GM12878 (cell line): ENCODE measurements at regions not wholly inside any gene's neighbourhood (a gene's known extent, or its start where the extent isn't known, plus 50 kb on each side); places are given as distances from the start of the nearest gene placed in this dataset.

ENCODE experiments used
- ATAC-seq: fragments of 200-7000 bp; cut with Tn5 transposase; 3 replicates; pipeline ENCODE4 v1.9.1; 2020; ENCODE audit warnings: mild to moderate bottlenecking, moderate library complexity
- BruUV-seq: library from RNA; stranded (reverse); fragments of 400-500 nt; replicated peaks from 2 replicates; lab custom pipeline; 2021; lab: Mats Ljungman, UMichigan
- CTCF ChIA-PET: fragments of 300-600 bp; sonication (Branson Sonifier 250); formaldehyde crosslinking; extraction: SDS; loops from one replicate; lab custom pipeline; 2021; ENCODE audit warnings: inconsistent platforms; lab: Yijun Ruan, JAX
- POLR2A ChIA-PET: fragments of 350-600 bp; formaldehyde crosslinking; extraction: SDS; loops from one replicate; lab custom pipeline; 2021; ENCODE audit warnings: inconsistent platforms; lab: Charles Lee
- RAD21 ChIA-PET: fragments of 300-600 bp; sonication (Branson Sonifier 250); formaldehyde crosslinking; loops from one replicate; lab custom pipeline; 2023; ENCODE audit warnings: antibody characterized with exemption; ENCODE audit not compliant: unreplicated experiment; lab: Charles Lee
- SMC1A ChIA-PET: fragments of 300-600 bp; sonication (Branson Sonifier 250); formaldehyde crosslinking; loops from one replicate; lab custom pipeline; 2023; ENCODE audit not compliant: unreplicated experiment, uncharacterized antibody; lab: Charles Lee
- DNase-seq: peaks from one replicate; pipeline ENCODE4 v3.0.0-alpha.2; 2011; ENCODE audit warnings: low read depth, low spot score
- FAIRE-seq: peaks from 3 replicates; lab custom pipeline; 2011; peaks lifted over from hg19 to GRCh38; lab: Jason Lieb, UNC
- H2AFZ ChIP-seq: 2 replicates; pipeline ENCODE4 v1.6.0; 2011; ENCODE audit warnings: low read depth, low read length, control low read depth; ENCODE audit not compliant: control insufficient read depth
- H3K27ac ChIP-seq: 2 replicates; pipeline ENCODE4 v1.5.1; 2011; ENCODE audit warnings: control low read depth; ENCODE audit not compliant: control insufficient read depth, insufficient read depth
- H3K27me3 ChIP-seq, 2 experiments: replicated peaks in 1 of 2; 2 replicates each; pipeline versions ENCODE4 v1.6.0 to v1.6.1; 2011; ENCODE audit warnings: low read length in 1 of 2; ENCODE audit not compliant: control insufficient read depth in 2 of 2, insufficient read depth in 2 of 2
- H3K36me3 ChIP-seq, 2 experiments: 2 replicates each; pipeline ENCODE4 v1.5.1; 2011; ENCODE audit warnings: low read length in 1 of 2; ENCODE audit not compliant: control insufficient read depth in 2 of 2, insufficient read depth in 2 of 2
- H3K4me1 ChIP-seq: 2 replicates; pipeline ENCODE4 v1.6.1; 2011; ENCODE audit warnings: mild to moderate bottlenecking, low read length, moderate library complexity, mixed read lengths; ENCODE audit not compliant: control insufficient read depth, insufficient read depth
- H3K4me2 ChIP-seq: 2 replicates; pipeline ENCODE4 v1.6.0; 2011; ENCODE audit warnings: control low read depth; ENCODE audit not compliant: control insufficient read depth, insufficient read depth
- H3K4me3 ChIP-seq: fragments of 200-600 bp; sonication (generic); 2 replicates; pipeline ENCODE4 v1.5.1; 2016
- H3K79me2 ChIP-seq: 2 replicates; pipeline ENCODE4 v1.6.0; 2011; ENCODE audit warnings: low read length; ENCODE audit not compliant: control insufficient read depth, insufficient read depth
- H3K9ac ChIP-seq: 2 replicates; pipeline ENCODE4 v1.8.0; 2011; ENCODE audit warnings: low read length, control low read depth, mixed read lengths; ENCODE audit not compliant: control insufficient read depth, insufficient read depth
- H3K9me3 ChIP-seq: replicated peaks from 3 replicates; pipeline ENCODE4 v1.5.1; 2011; ENCODE audit warnings: mild to moderate bottlenecking, low read length; ENCODE audit not compliant: control insufficient read depth, insufficient read depth
- H4K20me1 ChIP-seq: 2 replicates; pipeline ENCODE4 v1.6.0; 2011; ENCODE audit not compliant: control insufficient read depth, insufficient read depth
- ESRRA ChIP-seq: IDR thresholded peaks from 2 replicates; pipeline ENCODE4 v1.6.1; 2012; ENCODE audit warnings: mild to moderate bottlenecking, low read length, improper control_type of control experiment
- HCFC1 ChIP-seq: fragments of 150-350 bp; IDR thresholded peaks from 2 replicates; pipeline ENCODE4 v1.6.1; 2014; ENCODE audit warnings: low read length
- HDGF ChIP-seq: fragments of 450-650 bp; IDR thresholded peaks from 2 replicates; pipeline ENCODE4 v1.6.1; 2016; ENCODE audit warnings: antibody characterized with exemption
- IRF4 ChIP-seq: IDR thresholded peaks from 2 replicates; pipeline ENCODE4 v1.6.1; 2011; ENCODE audit warnings: low read depth, low read length
- MYB ChIP-seq: fragments of 150-350 bp; IDR thresholded peaks from 2 replicates; pipeline ENCODE4 v1.6.1; 2014; ENCODE audit warnings: mild to moderate bottlenecking, low read depth, low read length, borderline replicate concordance
- NFXL1 ChIP-seq: fragments of 450-650 bp; IDR thresholded peaks from 2 replicates; pipeline ENCODE4 v1.6.1; 2017; ENCODE audit warnings: antibody characterized with exemption, mild to moderate bottlenecking, borderline replicate concordance
- NFYA ChIP-seq: IDR thresholded peaks from 2 replicates; pipeline ENCODE4 v1.6.1; 2011; ENCODE audit warnings: low read depth, mild to moderate bottlenecking, low read length, improper control_type of control experiment, borderline replicate concordance
- NR2F1 ChIP-seq: fragments of 450-650 bp; conservative IDR thresholded peaks from 2 replicates; pipeline ENCODE4 v1.6.1; 2017; ENCODE audit warnings: mild to moderate bottlenecking
- NRF1 ChIP-seq: conservative IDR thresholded peaks from 2 replicates; pipeline ENCODE4 v1.6.1; 2011; ENCODE audit warnings: mild to moderate bottlenecking, low read depth, low read length, improper control_type of control experiment
- POU2F2 ChIP-seq: IDR thresholded peaks from 3 replicates; pipeline ENCODE4 v1.6.1; 2011; ENCODE audit warnings: low read depth, mild to moderate bottlenecking, low read length, borderline replicate concordance
- PRDM15 ChIP-seq: fragments of 450-650 bp; formaldehyde crosslinking; IDR thresholded peaks from 2 replicates; pipeline ENCODE4 v1.4.0; 2020; ENCODE audit warnings: mild to moderate bottlenecking, moderate library complexity
- RAD21 ChIP-seq: IDR thresholded peaks from 2 replicates; pipeline ENCODE4 v1.6.1; 2011; ENCODE audit warnings: mild to moderate bottlenecking, low read depth, low read length, moderate library complexity; ENCODE audit not compliant: insufficient read depth
- RELA ChIP-seq: fragments of 450-650 bp; IDR thresholded peaks from 2 replicates; pipeline ENCODE4 v1.8.0; 2014; ENCODE audit warnings: borderline replicate concordance; ENCODE audit not compliant: partially characterized antibody
- RUNX3 ChIP-seq: IDR thresholded peaks from 2 replicates; pipeline ENCODE4 v1.6.1; 2012; ENCODE audit warnings: low read length, inconsistent platforms
- SP1 ChIP-seq: IDR thresholded peaks from one replicate; pipeline ENCODE4 v1.6.1; 2011; ENCODE audit warnings: low read depth, low read length
- SREBF1 ChIP-seq: IDR thresholded peaks from 2 replicates; pipeline ENCODE4 v1.6.1; 2012; ENCODE audit warnings: mild to moderate bottlenecking, low read length
- TBL1XR1 ChIP-seq: IDR thresholded peaks from 2 replicates; pipeline ENCODE4 v1.6.1; 2012; ENCODE audit warnings: low read depth, low read length, improper control_type of control experiment
- USF1 ChIP-seq: IDR thresholded peaks from 2 replicates; pipeline ENCODE4 v1.6.1; 2011; ENCODE audit warnings: borderline replicate concordance, low read depth, mild to moderate bottlenecking, moderate library complexity, mixed read lengths, low read length; ENCODE audit not compliant: insufficient read depth; ENCODE audit errors: extremely low read length
- WRNIP1 ChIP-seq: IDR thresholded peaks from 2 replicates; pipeline ENCODE4 v1.6.1; 2011; ENCODE audit warnings: low read depth, low read length, improper control_type of control experiment, borderline replicate concordance
- ZSCAN29 ChIP-seq: fragments of 450-650 bp; IDR thresholded peaks from 2 replicates; pipeline ENCODE4 v1.6.1; 2017; ENCODE audit warnings: mild to moderate bottlenecking, moderate library complexity
- WGBS: methylation state at CpG from one replicate; pipeline ENCODE4 v1.1.6; 2016; ENCODE audit warnings: low lambda C conversion rate; ENCODE audit not compliant: insufficient replicate concordance, insufficient coverage; ENCODE audit errors: missing lambda C conversion rate; 5-methylcytosine and 5-hydroxymethylcytosine counted together
- in situ Hi-C: fragments of 300-500 bp; cut with MboI; formaldehyde crosslinking; loops from 9 replicates; pipeline ENCODE4 v1.14.3; 2018; ENCODE audit warnings: mixed read lengths
- intact Hi-C: fragments of 100-400 bp; cut with micrococcal nuclease; formaldehyde crosslinking; loops from one replicate; pipeline ENCODE4 v1.14.2; 2022; ENCODE audit not compliant: unreplicated experiment

- TF ChIP-seq NFXL1 (no peak), TBL1XR1 (no peak), NR2F1 (no peak), SREBF1 (no peak), IRF4 (no peak), ZSCAN29 (no peak), RAD21 (no peak)
These were observed 588.9 kb upstream of the CADM1 start (continued) for GRCh38 chr11:116093065-116093464.

GRCh38 chr11:116086426-116086825 is 582.2 kb upstream of the CADM1 start:
- RAD21 ChIA-PET = interaction anchor here (1.0 kb wide), 1 partner anchor 62 kb away, joined by 3 read pairs; no protein-coding TSS in a partner anchor
- ATAC-seq = peak; percentile 74
- intact Hi-C loops (no loop called here), in situ Hi-C loops (no loop called here)
- SMC1A ChIA-PET = interaction anchor here (0.7 to 1.3 kb wide), 3 partner anchors 10 to 217 kb away, joined by 3 to 5 read pairs (median 3); no protein-coding TSS in a partner anchor
- no peak overlapping the region for H3K27ac ChIP-seq
- H3K4me2 ChIP-seq = no peak overlapping the region
- no peak overlapping the region for H3K4me3 ChIP-seq
- no peak overlapping the region for H3K9ac ChIP-seq
- POLR2A ChIA-PET = interaction anchor here (1.7 kb wide), 1 partner anchor 168 kb away, joined by 3 read pairs; no protein-coding TSS in a partner anchor
- TF ChIP-seq MYB (no peak), TBL1XR1 (no peak), HCFC1 (no peak), NFYA (no peak), RUNX3 (no peak), RELA (no peak), SP1 (no peak), ESRRA (no peak), USF1 (no peak), WRNIP1 (no peak), NRF1 (no peak), HDGF (no peak), POU2F2 (no peak), PRDM15 (CRISPR knock-in tag) (no peak)
- no peaks in the 10 kb centered on the region for H4K20me1 ChIP-seq
- no peaks in the 10 kb centered on the region for H3K27me3 ChIP-seq
- no peaks in the 10 kb centered on the region for H3K79me2 ChIP-seq
- BruUV-seq = no TSS peak
- H3K4me1 ChIP-seq = peaks cover 5% of the 10 kb centered on the region; the same call in 1 of the 2 replicates
- 22% methylated on average over 1 of the region's 1 CpG for WGBS
- no peaks in the 10 kb centered on the region; the same call in 2 of the 3 replicates for H3K9me3 ChIP-seq
- CTCF ChIA-PET = interaction anchor here (1.2 to 2.2 kb wide), 3 partner anchors 8 to 97 kb away, joined by 3 to 7 read pairs (median 4); no protein-coding TSS in a partner anchor
- no peak for DNase-seq
- no peak overlapping the region for H2AFZ ChIP-seq
- no peak for FAIRE-seq
- no peaks in the 10 kb centered on the region for H3K36me3 ChIP-seq
